ENCODE measurements at regions not wholly inside any gene's neighbourhood (a gene's known extent, or its start where the extent isn't known, plus 50 kb on each side); places are given as distances from the start of the nearest gene placed in this dataset.

GRCh38 chr13:34857558-34858325, 84.3 kb upstream of the NBEA start:
- no peaks in the 10 kb centered on the region for H3K27me3 Mint-ChIP-seq
- CTCF ChIA-PET = no interaction called here
- no peak for TF ChIP-seq CTCF (IDR thresholded peaks at IDR 0.05)
- DNase-seq (no peak), ATAC-seq (ENCODE audit: poor library complexity) (no peak)
- H3K36me3 Mint-ChIP-seq (ENCODE audit: low read depth) = no peaks in the 10 kb centered on the region
- no peak overlapping the region for H3K4me3 Mint-ChIP-seq
- Histone ChIP-seq H3K36me3 (ENCODE audit: insufficient read depth, low read length) (no peaks in the 10 kb centered on the region), H3K4me3 (ENCODE audit: low read length) (no peak overlapping the region), H3K4me1 (ENCODE audit: insufficient read depth, low read length) (no peaks in the 10 kb centered on the region), H3K27me3 (ENCODE audit: control insufficient read depth in 1 of 2, insufficient read depth in 2 of 2, low read length in 2 of 2) (no peaks in the 10 kb centered on the region), H3K9me3 (ENCODE audit: control insufficient read depth in 1 of 2, insufficient read depth in 1 of 2, low read length in 2 of 2) (peaks cover 0 to 3% of the 10 kb centered on the region in 2 experiments), H3K27ac (ENCODE audit: low read depth in 1 of 2, low read length in 2 of 2) (no peak overlapping the region)
- POLR2A ChIA-PET = no interaction called here
- H3K27ac Mint-ChIP-seq = no peak overlapping the region
- no peaks in the 10 kb centered on the region for H3K9me3 Mint-ChIP-seq
- H3K4me1 Mint-ChIP-seq (ENCODE audit: low read depth) = no peaks in the 10 kb centered on the region
- intact Hi-C loops (cut with DNase I, micrococcal nuclease) = no loop called here

GRCh38 chr13:34862311-34862710, 79.8 kb upstream of the NBEA start:
- no peaks in the 10 kb centered on the region for H3K36me3 Mint-ChIP-seq (ENCODE audit: low read depth)
- no peaks in the 10 kb centered on the region for H3K4me1 Mint-ChIP-seq (ENCODE audit: low read depth)
- H3K4me3 Mint-ChIP-seq = no peak overlapping the region
- H3K9me3 Mint-ChIP-seq = no peaks in the 10 kb centered on the region
- Histone ChIP-seq H3K36me3 (ENCODE audit: insufficient read depth, low read length) (no peaks in the 10 kb centered on the region), H3K27me3 (ENCODE audit: control insufficient read depth in 1 of 2, insufficient read depth in 2 of 2, low read length in 2 of 2) (no peaks in the 10 kb centered on the region), H3K4me3 (ENCODE audit: low read length) (no peak overlapping the region), H3K27ac (ENCODE audit: low read depth in 1 of 2, low read length in 2 of 2) (no peak overlapping the region), H3K4me1 (ENCODE audit: insufficient read depth, low read length) (no peaks in the 10 kb centered on the region), H3K9me3 (ENCODE audit: control insufficient read depth in 1 of 2, insufficient read depth in 1 of 2, low read length in 2 of 2) (peaks cover 0 to 4% of the 10 kb centered on the region in 2 experiments)
- TF ChIP-seq CTCF (IDR thresholded peaks at IDR 0.05) = no peak
- ChIA-PET CTCF (no interaction called here), POLR2A (no interaction called here)
- intact Hi-C loops (cut with DNase I, micrococcal nuclease) = no loop called here
- ATAC-seq (ENCODE audit: poor library complexity) (no peak), DNase-seq (no peak)
- no peaks in the 10 kb centered on the region for H3K27me3 Mint-ChIP-seq
- H3K27ac Mint-ChIP-seq = no peak overlapping the region

- no peak overlapping the region for H3K4me3 Mint-ChIP-seq
- intact Hi-C loops (cut with DNase I, micrococcal nuclease) = no loop called here
These were observed 79.4 kb upstream of the NBEA start for GRCh38 chr13:34862716-34863115.

More at GRCh38 chr13:34862716-34863115, 79.4 kb upstream of the NBEA start:
- ATAC-seq (ENCODE audit: poor library complexity) = no peak
- no peak overlapping the region for H3K4me3 ChIP-seq (ENCODE audit: low read length)
- H3K36me3 Mint-ChIP-seq (ENCODE audit: low read depth) = no peaks in the 10 kb centered on the region
- no peak overlapping the region for H3K27ac Mint-ChIP-seq
- H3K9me3 Mint-ChIP-seq = no peaks in the 10 kb centered on the region
- no peak overlapping the region for H3K27ac ChIP-seq (ENCODE audit: low read depth in 1 of 2, low read length in 2 of 2)
- ChIA-PET POLR2A (no interaction called here), CTCF (no interaction called here)
- no peaks in the 10 kb centered on the region for H3K4me1 Mint-ChIP-seq (ENCODE audit: low read depth)
- no peaks in the 10 kb centered on the region for H3K27me3 ChIP-seq (ENCODE audit: control insufficient read depth in 1 of 2, insufficient read depth in 2 of 2, low read length in 2 of 2)
- no peaks in the 10 kb centered on the region for H3K27me3 Mint-ChIP-seq
- TF ChIP-seq CTCF (IDR thresholded peaks at IDR 0.05) = no peak
- DNase-seq = no peak
- no peaks in the 10 kb centered on the region for H3K4me1 ChIP-seq (ENCODE audit: insufficient read depth, low read length)
- H3K9me3 ChIP-seq (ENCODE audit: control insufficient read depth in 1 of 2, insufficient read depth in 1 of 2, low read length in 2 of 2) = peaks cover 0 to 4% of the 10 kb centered on the region in 2 experiments
- no peaks in the 10 kb centered on the region for H3K36me3 ChIP-seq (ENCODE audit: insufficient read depth, low read length)
